ENCODE measurements at regions not wholly inside any gene's neighbourhood (a gene's known extent, or its start where the extent isn't known, plus 50 kb on each side); places are given as distances from the start of the nearest gene placed in this dataset.

DNA sequence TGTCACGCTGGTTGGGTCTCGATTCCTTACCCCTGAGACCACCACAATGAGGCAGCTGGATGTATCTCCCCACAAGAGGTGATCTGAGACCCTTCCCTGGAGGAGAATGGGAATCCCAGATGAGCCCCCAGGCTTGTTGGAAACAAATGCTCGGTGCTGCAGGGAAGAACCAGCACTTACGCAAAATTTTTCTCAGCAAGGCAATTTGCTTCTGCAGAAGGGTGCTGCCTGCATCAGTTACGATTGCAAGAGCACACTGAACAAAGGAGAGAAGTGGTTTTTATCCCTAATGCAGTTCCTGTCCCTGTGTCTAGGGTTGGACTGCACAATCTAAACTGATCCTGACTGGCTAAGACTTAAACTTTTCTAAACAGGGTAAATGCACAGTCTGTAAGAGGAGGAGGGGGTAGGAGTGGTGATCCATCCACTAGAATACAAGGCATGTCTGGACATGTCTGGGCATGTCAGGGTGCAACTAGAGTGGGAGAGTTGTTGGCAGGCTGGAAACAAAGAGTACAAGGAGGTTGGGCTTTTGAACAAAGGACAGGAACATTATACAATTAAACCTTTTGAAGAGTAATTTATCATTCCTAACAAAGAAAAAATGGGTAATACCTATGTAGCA is 114.9 kb upstream of the FAM3C start:
- TF ChIP-seq, protein P1, sequence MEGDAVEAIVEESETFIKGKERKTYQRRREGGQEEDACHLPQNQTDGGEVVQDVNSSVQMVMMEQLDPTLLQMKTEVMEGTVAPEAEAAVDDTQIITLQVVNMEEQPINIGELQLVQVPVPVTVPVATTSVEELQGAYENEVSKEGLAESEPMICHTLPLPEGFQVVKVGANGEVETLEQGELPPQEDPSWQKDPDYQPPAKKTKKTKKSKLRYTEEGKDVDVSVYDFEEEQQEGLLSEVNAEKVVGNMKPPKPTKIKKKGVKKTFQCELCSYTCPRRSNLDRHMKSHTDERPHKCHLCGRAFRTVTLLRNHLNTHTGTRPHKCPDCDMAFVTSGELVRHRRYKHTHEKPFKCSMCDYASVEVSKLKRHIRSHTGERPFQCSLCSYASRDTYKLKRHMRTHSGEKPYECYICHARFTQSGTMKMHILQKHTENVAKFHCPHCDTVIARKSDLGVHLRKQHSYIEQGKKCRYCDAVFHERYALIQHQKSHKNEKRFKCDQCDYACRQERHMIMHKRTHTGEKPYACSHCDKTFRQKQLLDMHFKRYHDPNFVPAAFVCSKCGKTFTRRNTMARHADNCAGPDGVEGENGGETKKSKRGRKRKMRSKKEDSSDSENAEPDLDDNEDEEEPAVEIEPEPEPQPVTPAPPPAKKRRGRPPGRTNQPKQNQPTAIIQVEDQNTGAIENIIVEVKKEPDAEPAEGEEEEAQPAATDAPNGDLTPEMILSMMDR (conservative IDR thresholded peaks at IDR 0.05; ENCODE audit: low read depth, low read length): no peak
- no peak for TF ChIP-seq POLR2A (IDR thresholded peaks at IDR 0.05; ENCODE audit: low read depth, low read length)
- no peak for TF ChIP-seq RAD21 (IDR thresholded peaks at IDR 0.05; ENCODE audit: low read length)
- no peak for TF ChIP-seq CEBPB (IDR thresholded peaks at IDR 0.05; ENCODE audit: low read depth, low read length)
- TF ChIP-seq FOS (IDR thresholded peaks at IDR 0.05; ENCODE audit: low read depth, low read length): no peak
- TF ChIP-seq NFE2L2 (IDR thresholded peaks at IDR 0.05; ENCODE audit: low read depth, low read length): no peak
- TF ChIP-seq CHD1 (IDR thresholded peaks at IDR 0.05; ENCODE audit: low read depth, low read length): no peak
- TF ChIP-seq BHLHE40 (IDR thresholded peaks at IDR 0.05; ENCODE audit: low read depth, low read length): no peak
- no peak for TF ChIP-seq RFX5 (IDR thresholded peaks at IDR 0.05; ENCODE audit: low read depth, low read length)
- TF ChIP-seq, protein P2, sequence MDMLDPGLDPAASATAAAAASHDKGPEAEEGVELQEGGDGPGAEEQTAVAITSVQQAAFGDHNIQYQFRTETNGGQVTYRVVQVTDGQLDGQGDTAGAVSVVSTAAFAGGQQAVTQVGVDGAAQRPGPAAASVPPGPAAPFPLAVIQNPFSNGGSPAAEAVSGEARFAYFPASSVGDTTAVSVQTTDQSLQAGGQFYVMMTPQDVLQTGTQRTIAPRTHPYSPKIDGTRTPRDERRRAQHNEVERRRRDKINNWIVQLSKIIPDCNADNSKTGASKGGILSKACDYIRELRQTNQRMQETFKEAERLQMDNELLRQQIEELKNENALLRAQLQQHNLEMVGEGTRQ (IDR thresholded peaks at IDR 0.05; ENCODE audit: low read depth, low read length): no peak
- TF ChIP-seq RCOR1 (IDR thresholded peaks at IDR 0.05; ENCODE audit: insufficient replicate concordance, low read length): no peak

Data from IMR-90 (cell line).